Endothelial cell of umbilical vein (primary cell): ENCODE measurements at regions not wholly inside any gene's neighbourhood (a gene's known extent, or its start where the extent isn't known, plus 50 kb on each side); places are given as distances from the start of the nearest gene placed in this dataset.

Source experiments
- BruUV-seq: library from RNA; stranded (reverse); fragments of 400-500 nt; replicated peaks from 2 replicates; lab custom pipeline; 2021; lab: Mats Ljungman, UMichigan
- CTCF ChIA-PET: fragments of 300-600, 350-600 bp; sonication (Branson Sonifier 250); formaldehyde crosslinking; loops from one replicate; lab custom pipeline; 2021; ENCODE audit warnings: antibody characterized with exemption, inconsistent platforms; lab: Charles Lee
- POLR2A ChIA-PET: fragments of 300-600, 350-600 bp; sonication (Branson Sonifier 250); formaldehyde crosslinking; loops from one replicate; lab custom pipeline; 2021; ENCODE audit warnings: antibody characterized with exemption, inconsistent platforms; lab: Charles Lee
- DNase-seq: peaks from one replicate; pipeline ENCODE4 v3.0.0-alpha.2; 2011; ENCODE audit warnings: low read depth, low spot score
- FAIRE-seq: peaks from 2 replicates; lab custom pipeline; 2011; peaks lifted over from hg19 to GRCh38; lab: Jason Lieb, UNC
- H2AFZ ChIP-seq: 2 replicates; pipeline ENCODE4 v1.6.0; 2012; ENCODE audit warnings: low read depth, low read length, control low read depth, inconsistent platforms
- H3K27ac ChIP-seq: 2 replicates; pipeline ENCODE4 v1.5.1; 2011; ENCODE audit warnings: low read depth, mild to moderate bottlenecking, control low read depth, low read length, moderate library complexity; ENCODE audit not compliant: insufficient read depth
- H3K27me3 ChIP-seq, 2 experiments: 2 replicates each; pipeline versions ENCODE4 v1.6.0 to v1.6.1; 2011; ENCODE audit warnings: low read length in 2 of 2, mixed read lengths in 1 of 2; ENCODE audit not compliant: control insufficient read depth in 2 of 2, insufficient read depth in 2 of 2
- H3K36me3 ChIP-seq, 2 experiments: 2 replicates in 1 of 2; 3 replicates in 1 of 2; pipeline ENCODE4 v1.5.1; 2011; ENCODE audit warnings: low read length in 2 of 2, mild to moderate bottlenecking in 1 of 2, moderate library complexity in 1 of 2; ENCODE audit not compliant: control insufficient read depth in 2 of 2, insufficient read depth in 2 of 2; ENCODE audit errors: extremely low read depth in 1 of 2
- H3K4me1 ChIP-seq: 3 replicates; pipeline ENCODE4 v1.5.1; 2011; ENCODE audit warnings: mild to moderate bottlenecking, low read length; ENCODE audit not compliant: control insufficient read depth, insufficient read depth; ENCODE audit errors: extremely low read depth
- H3K4me2 ChIP-seq: 2 replicates; pipeline ENCODE4 v1.6.1; 2011; ENCODE audit warnings: low read length, control low read depth, mixed read lengths; ENCODE audit not compliant: insufficient read depth
- H3K4me3 ChIP-seq, 3 experiments: fragments of 200-600 bp in 1 of 3; sonication (generic), shearing (Covaris generic) in 1 of 3; replicated peaks in 1 of 3; 2 replicates each; pipeline ENCODE4 v1.5.1; 2011 to 2016; ENCODE audit warnings: control low read depth in 3 of 3, low read length in 3 of 3, mild to moderate bottlenecking in 2 of 3, inconsistent platforms in 1 of 3, low read depth in 1 of 3, moderate library complexity in 1 of 3; ENCODE audit not compliant: insufficient read depth in 1 of 3
- H3K79me2 ChIP-seq: 2 replicates; pipeline ENCODE4 v1.6.0; 2012; ENCODE audit warnings: low read length, inconsistent platforms; ENCODE audit not compliant: control insufficient read depth, insufficient read depth
- H3K9ac ChIP-seq: replicated peaks from 2 replicates; pipeline ENCODE3; 2011; ENCODE audit warnings: low read length, control low read depth; ENCODE audit not compliant: insufficient read depth; ENCODE audit errors: extremely low read depth
- H3K9me1 ChIP-seq: replicated peaks from 3 replicates; pipeline ENCODE4 v1.6.0; 2011; ENCODE audit warnings: mild to moderate bottlenecking, low read length; ENCODE audit not compliant: control insufficient read depth, insufficient read depth; ENCODE audit errors: extremely low read depth
- H3K9me3 ChIP-seq: replicated peaks from 2 replicates; pipeline ENCODE4 v1.5.1; 2012; ENCODE audit warnings: low read length, inconsistent platforms; ENCODE audit not compliant: control insufficient read depth, insufficient read depth
- H4K20me1 ChIP-seq: replicated peaks from 2 replicates; pipeline ENCODE3; 2011; ENCODE audit warnings: mild to moderate bottlenecking, low read length; ENCODE audit not compliant: control insufficient read depth, insufficient read depth; ENCODE audit errors: extremely low read depth
- EZH2 ChIP-seq: IDR thresholded peaks from 2 replicates; pipeline ENCODE4 v1.6.1; 2012; ENCODE audit warnings: borderline replicate concordance, low read depth, mild to moderate bottlenecking, moderate library complexity, low read length, inconsistent platforms; ENCODE audit not compliant: severe bottlenecking
- FOS ChIP-seq: IDR thresholded peaks from 2 replicates; pipeline ENCODE4 v1.6.1; 2011; ENCODE audit warnings: mild to moderate bottlenecking, low read length, moderate library complexity, borderline replicate concordance; ENCODE audit not compliant: insufficient read depth
- GATA2 ChIP-seq: IDR thresholded peaks from 2 replicates; pipeline ENCODE4 v1.7.0; 2011; ENCODE audit warnings: low read depth, mild to moderate bottlenecking, moderate library complexity, mixed read lengths, low read length; ENCODE audit not compliant: insufficient read length, insufficient read depth
- JUN ChIP-seq: IDR thresholded peaks from 2 replicates; pipeline ENCODE4 v1.6.1; 2011; ENCODE audit warnings: borderline replicate concordance, low read depth; ENCODE audit not compliant: insufficient read length, insufficient read depth
- MYC ChIP-seq: IDR thresholded peaks from one replicate; pipeline ENCODE4 v1.6.1; 2011; ENCODE audit warnings: mild to moderate bottlenecking, low read depth, low read length
- POLR2A ChIP-seq: IDR thresholded peaks from 2 replicates; pipeline ENCODE4 v1.6.1; 2012; ENCODE audit warnings: low read depth, mild to moderate bottlenecking, control low read depth, low read length
- POLR2AphosphoS5 ChIP-seq: IDR thresholded peaks from 2 replicates; pipeline ENCODE4 v1.6.1; 2012; ENCODE audit warnings: low read depth, mild to moderate bottlenecking, control low read depth, low read length, moderate library complexity; ENCODE audit not compliant: insufficient read depth
- dilution Hi-C: fragments of 300-500 bp; cut with MboI; formaldehyde crosslinking; loops from one replicate; pipeline ENCODE4 v1.15.0; 2019; ENCODE audit warnings: low sequenced_read_pairs; ENCODE audit not compliant: extremely low pct_ligation_motif_present
- intact Hi-C: fragments of 100-400 bp; cut with micrococcal nuclease; formaldehyde crosslinking; loops from one replicate; pipeline ENCODE4 v1.10.0; 2022
- TF ChIP-seq, protein P1 (sequence below): IDR thresholded peaks from 2 replicates; pipeline ENCODE4 v1.6.1; 2011; ENCODE audit not compliant: insufficient read depth, insufficient read length
- TF ChIP-seq, protein P2 (sequence below), 2 donors: IDR thresholded peaks; 1 replicate in 1 of 2; 2 replicates in 1 of 2; pipeline ENCODE4 v1.5.1; 2011; ENCODE audit warnings: low read length in 2 of 2, mild to moderate bottlenecking in 2 of 2, moderate library complexity in 2 of 2, control low read depth in 1 of 2, inconsistent platforms in 1 of 2, low read depth in 1 of 2; ENCODE audit not compliant: insufficient read depth in 1 of 2; ENCODE audit errors: extremely low read depth in 1 of 2

DNA sequence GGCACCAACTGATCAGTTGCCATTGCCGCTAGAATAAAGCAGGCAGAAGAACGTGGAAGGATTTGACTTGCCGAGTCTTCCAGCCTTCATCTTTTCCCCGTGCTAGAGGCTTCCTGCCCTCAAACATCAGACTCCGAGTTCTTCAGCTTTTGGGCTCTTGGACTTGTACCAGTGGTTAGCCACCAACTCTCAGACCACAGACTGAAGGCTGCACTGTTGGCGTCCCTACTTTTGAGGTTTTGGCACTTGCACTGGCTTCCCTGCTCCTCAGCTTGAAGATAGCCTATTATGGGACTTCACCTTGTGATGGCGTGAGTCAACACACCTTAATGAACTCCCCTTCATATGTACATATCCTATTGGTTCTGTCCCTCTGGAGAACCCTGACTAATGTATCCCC is 57.3 kb upstream of the KCND2 start:
- POLR2A ChIA-PET = no interaction called here

More for the DNA sequence above, 57.3 kb upstream of the KCND2 start:
- CTCF ChIA-PET = no interaction called here
- dilution Hi-C loops (no loop called here), intact Hi-C loops (no loop called here)
- no peak for TF ChIP-seq POLR2AphosphoS5
- no peak for TF ChIP-seq EZH2
- no peak for TF ChIP-seq POLR2A
- TF ChIP-seq, protein P1, sequence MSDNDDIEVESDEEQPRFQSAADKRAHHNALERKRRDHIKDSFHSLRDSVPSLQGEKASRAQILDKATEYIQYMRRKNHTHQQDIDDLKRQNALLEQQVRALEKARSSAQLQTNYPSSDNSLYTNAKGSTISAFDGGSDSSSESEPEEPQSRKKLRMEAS = no peak
- TF ChIP-seq FOS = no peak
- TF ChIP-seq MYC = no peak
- TF ChIP-seq, protein P2, sequence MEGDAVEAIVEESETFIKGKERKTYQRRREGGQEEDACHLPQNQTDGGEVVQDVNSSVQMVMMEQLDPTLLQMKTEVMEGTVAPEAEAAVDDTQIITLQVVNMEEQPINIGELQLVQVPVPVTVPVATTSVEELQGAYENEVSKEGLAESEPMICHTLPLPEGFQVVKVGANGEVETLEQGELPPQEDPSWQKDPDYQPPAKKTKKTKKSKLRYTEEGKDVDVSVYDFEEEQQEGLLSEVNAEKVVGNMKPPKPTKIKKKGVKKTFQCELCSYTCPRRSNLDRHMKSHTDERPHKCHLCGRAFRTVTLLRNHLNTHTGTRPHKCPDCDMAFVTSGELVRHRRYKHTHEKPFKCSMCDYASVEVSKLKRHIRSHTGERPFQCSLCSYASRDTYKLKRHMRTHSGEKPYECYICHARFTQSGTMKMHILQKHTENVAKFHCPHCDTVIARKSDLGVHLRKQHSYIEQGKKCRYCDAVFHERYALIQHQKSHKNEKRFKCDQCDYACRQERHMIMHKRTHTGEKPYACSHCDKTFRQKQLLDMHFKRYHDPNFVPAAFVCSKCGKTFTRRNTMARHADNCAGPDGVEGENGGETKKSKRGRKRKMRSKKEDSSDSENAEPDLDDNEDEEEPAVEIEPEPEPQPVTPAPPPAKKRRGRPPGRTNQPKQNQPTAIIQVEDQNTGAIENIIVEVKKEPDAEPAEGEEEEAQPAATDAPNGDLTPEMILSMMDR (IDR thresholded peaks at IDR 0.05; ENCODE audit: extremely low read depth in 1 of 2, insufficient read depth in 1 of 2, low read depth in 1 of 2, low read length in 2 of 2) = no peak
- no peak for TF ChIP-seq JUN
- TF ChIP-seq GATA2 = no peak
- Histone ChIP-seq H3K4me1 (no peaks in the 10 kb centered on the region), H3K9ac (no peak overlapping the region), H4K20me1 (no peaks in the 10 kb centered on the region), H3K9me1 (no peaks in the 10 kb centered on the region), H3K27ac (no peak overlapping the region), H2AFZ (no peak overlapping the region), H3K79me2 (no peaks in the 10 kb centered on the region), H3K4me2 (no peak overlapping the region), H3K27me3 (no peaks in the 10 kb centered on the region), H3K36me3 (no peaks in the 10 kb centered on the region), H3K4me3 (no peak overlapping the region), H3K9me3 (no peaks in the 10 kb centered on the region)
- DNase-seq = no peak
- no TSS peak for BruUV-seq
- FAIRE-seq = no peak
